Testis (tissue), 2 donors: ENCODE measurements at regions not wholly inside any gene's neighbourhood (a gene's known extent, or its start where the extent isn't known, plus 50 kb on each side); places are given as distances from the start of the nearest gene placed in this dataset.

Source experiments
- POLR2A ChIP-seq: fragments of 450-650 bp; IDR thresholded peaks from one replicate; pipeline ENCODE4 v1.6.1; 2017; ENCODE audit warnings: antibody characterized with exemption, mild to moderate bottlenecking, moderate library complexity
- TF ChIP-seq, protein P1 (sequence below), 3 experiments: fragments of 450-650 bp in 2 of 3; fragments of 200-600 bp in 1 of 3; sonication (generic) in 1 of 3; IDR thresholded peaks; one replicate each; pipeline ENCODE4 v1.5.1; 2016 to 2019; ENCODE audit warnings: antibody characterized with exemption in 3 of 3, mild to moderate bottlenecking in 2 of 3, moderate library complexity in 1 of 3

- TF ChIP-seq, protein P1, sequence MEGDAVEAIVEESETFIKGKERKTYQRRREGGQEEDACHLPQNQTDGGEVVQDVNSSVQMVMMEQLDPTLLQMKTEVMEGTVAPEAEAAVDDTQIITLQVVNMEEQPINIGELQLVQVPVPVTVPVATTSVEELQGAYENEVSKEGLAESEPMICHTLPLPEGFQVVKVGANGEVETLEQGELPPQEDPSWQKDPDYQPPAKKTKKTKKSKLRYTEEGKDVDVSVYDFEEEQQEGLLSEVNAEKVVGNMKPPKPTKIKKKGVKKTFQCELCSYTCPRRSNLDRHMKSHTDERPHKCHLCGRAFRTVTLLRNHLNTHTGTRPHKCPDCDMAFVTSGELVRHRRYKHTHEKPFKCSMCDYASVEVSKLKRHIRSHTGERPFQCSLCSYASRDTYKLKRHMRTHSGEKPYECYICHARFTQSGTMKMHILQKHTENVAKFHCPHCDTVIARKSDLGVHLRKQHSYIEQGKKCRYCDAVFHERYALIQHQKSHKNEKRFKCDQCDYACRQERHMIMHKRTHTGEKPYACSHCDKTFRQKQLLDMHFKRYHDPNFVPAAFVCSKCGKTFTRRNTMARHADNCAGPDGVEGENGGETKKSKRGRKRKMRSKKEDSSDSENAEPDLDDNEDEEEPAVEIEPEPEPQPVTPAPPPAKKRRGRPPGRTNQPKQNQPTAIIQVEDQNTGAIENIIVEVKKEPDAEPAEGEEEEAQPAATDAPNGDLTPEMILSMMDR (IDR thresholded peaks at IDR 0.05): no peak
- no peak for TF ChIP-seq POLR2A
These were observed 728.9 kb upstream of the ZP4 start for GRCh38 chr1:238619652-238620051.
